HG03354 (cell line): ENCODE measurements at regions not wholly inside any gene's neighbourhood (a gene's known extent, or its start where the extent isn't known, plus 50 kb on each side); places are given as distances from the start of the nearest gene placed in this dataset.
"Not testable (repeated sequence)": the region's sequence is repeated elsewhere in the genome, so short reads cannot be mapped to it uniquely, and the experiment has no call there.

ENCODE experiments used
- ATAC-seq: cut with Tn5 transposase; IDR thresholded peaks from one replicate; pipeline ENCODE4 v1.9.1; 2021; ENCODE audit warnings: mild to moderate bottlenecking; ENCODE audit not compliant: unreplicated experiment, poor library complexity, severe bottlenecking

GRCh38 chr10:36769741-36770140 is 355.7 kb upstream of the ANKRD30A start:
- not testable (repeated sequence) for ATAC-seq

GRCh38 chr10:36766940-36767339 is 358.5 kb upstream of the ANKRD30A start:
- no peak for ATAC-seq

GRCh38 chr10:36766415-36766810 is 359.0 kb upstream of the ANKRD30A start:
- ATAC-seq: no peak

- ATAC-seq: no peak
Measured at GRCh38 chr10:36765782-36766414, 359.5 kb upstream of the ANKRD30A start.

- ATAC-seq: no peak
Measured at GRCh38 chr10:36764823-36765222, 360.6 kb upstream of the ANKRD30A start.

- ATAC-seq: no peak
Measured at GRCh38 chr10:36761121-36761520, 364.3 kb upstream of the ANKRD30A start.

GRCh38 chr10:36759141-36759805 is 366.1 kb upstream of the ANKRD30A start:
- no peak for ATAC-seq

GRCh38 chr10:36748128-36748871 is 377.1 kb upstream of the ANKRD30A start:
- ATAC-seq: no peak

GRCh38 chr10:36739884-36740445 is 385.4 kb upstream of the ANKRD30A start:
- ATAC-seq: no peak

- no peak for ATAC-seq
Measured at GRCh38 chr10:36738738-36739431, 386.5 kb upstream of the ANKRD30A start.

- ATAC-seq: no peak
Measured at GRCh38 chr10:36736311-36736710, 389.1 kb upstream of the ANKRD30A start.

GRCh38 chr10:36734590-36734989 is 390.8 kb upstream of the ANKRD30A start:
- ATAC-seq: not testable (repeated sequence)

GRCh38 chr10:36730316-36730715 is 395.1 kb upstream of the ANKRD30A start:
- ATAC-seq: no peak

- ATAC-seq: no peak
Measured at GRCh38 chr10:36728626-36729025, 396.8 kb upstream of the ANKRD30A start.

GRCh38 chr10:36725581-36726520 is 399.5 kb upstream of the ANKRD30A start:
- no peak for ATAC-seq

GRCh38 chr10:36722777-36723176 is 402.6 kb upstream of the ANKRD30A start:
- no peak for ATAC-seq

- no peak for ATAC-seq
Measured at GRCh38 chr10:36721871-36722270, 403.5 kb upstream of the ANKRD30A start.

- no peak for ATAC-seq
Measured at GRCh38 chr10:36720895-36721294, 404.5 kb upstream of the ANKRD30A start.

- no peak for ATAC-seq
Measured at GRCh38 chr10:36717118-36717517, 408.3 kb upstream of the ANKRD30A start.
